ENCODE measurements at regions not wholly inside any gene's neighbourhood (a gene's known extent, or its start where the extent isn't known, plus 50 kb on each side); places are given as distances from the start of the nearest gene placed in this dataset.

DNA sequence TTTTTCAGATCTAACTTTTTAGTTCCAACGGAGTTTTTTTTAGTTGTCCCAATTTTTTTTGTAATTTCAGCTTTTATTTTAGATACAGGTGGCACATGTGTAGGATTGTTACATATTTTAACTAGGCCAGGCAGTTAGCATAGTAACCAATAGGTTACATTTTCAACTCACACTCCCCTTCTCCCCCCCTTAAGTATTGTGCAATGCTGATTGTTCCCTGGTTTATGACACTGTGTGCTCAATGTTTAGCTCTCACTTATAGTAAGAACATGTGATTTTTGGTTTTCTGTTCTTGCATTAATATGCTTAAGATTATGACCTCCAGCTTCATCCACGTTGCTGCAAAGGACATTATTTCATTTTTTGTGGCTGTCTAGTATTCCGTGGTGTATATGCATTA is 503.2 kb downstream of the CDH9 start:
- H2BK5ac ChIP-seq (ENCODE audit: low read depth, low read length, poor library complexity, severe bottlenecking): no peak overlapping the region
- dilution Hi-C loops (cut with HindIII; ENCODE audit: low sequenced_read_pairs, unreplicated experiment): no loop called here
- no peak overlapping the region for H3K9ac ChIP-seq (ENCODE audit: low read depth, low read length)
- no peak overlapping the region for H3K4ac ChIP-seq (ENCODE audit: low read depth, low read length)
- H3K23ac ChIP-seq (ENCODE audit: low read depth, low read length): no peak overlapping the region
- H2AK5ac ChIP-seq (ENCODE audit: low read depth, low read length): no peak overlapping the region
- no TSS peak for BruUV-seq (replicated peaks)
- intact Hi-C loops (cut with micrococcal nuclease): no loop called here
- H2BK15ac ChIP-seq (ENCODE audit: low read depth, low read length): no peak overlapping the region
- no peak overlapping the region for H2AFZ ChIP-seq (replicated peaks; ENCODE audit: low read length, poor library complexity)
- no CpG with 5 or more reads among the region's 3 CpGs for WGBS, 2 experiments (ENCODE audit: extremely low coverage in 2 of 2, insufficient read length in 1 of 2)
- H3K9me1 ChIP-seq (ENCODE audit: insufficient read depth, low read length): no peaks in the 10 kb centered on the region
- no peak overlapping the region for H2AK9ac ChIP-seq (replicated peaks; ENCODE audit: low read depth, low read length, poor library complexity)
- H4K8ac ChIP-seq (ENCODE audit: low read depth in 2 of 2, low read length in 2 of 2): no peak overlapping the region
- no peak overlapping the region for H3K27ac ChIP-seq (ENCODE audit: insufficient read depth, low read length)
- no peak overlapping the region for H4K5ac ChIP-seq (ENCODE audit: low read depth, low read length)
- no peak overlapping the region for H3K4me2 ChIP-seq (ENCODE audit: low read depth, low read length)
- no peak for DNase-seq
- no peak for TF ChIP-seq RAD21 (IDR thresholded peaks at IDR 0.05; ENCODE audit: low read length)
- TF ChIP-seq CEBPB (IDR thresholded peaks at IDR 0.05; ENCODE audit: low read depth, low read length): peak; percentile 67
- POLR2A ChIA-PET (ENCODE audit: unreplicated experiment): no interaction called here
- ATAC-seq (ENCODE audit: low read depth): no peak
- no peaks in the 10 kb centered on the region for H3K79me1 ChIP-seq (ENCODE audit: low read depth in 1 of 2, low read length in 2 of 2)
- H3K4me3 ChIP-seq (ENCODE audit: insufficient read depth, low read depth, low read length): no peak overlapping the region
- H3K4me1 ChIP-seq (ENCODE audit: control insufficient read depth, insufficient read depth, low read length): no peaks in the 10 kb centered on the region
- no peak overlapping the region for H3K18ac ChIP-seq (ENCODE audit: low read depth, low read length)
- H4K20me1 ChIP-seq (ENCODE audit: insufficient read depth, low read length): no peaks in the 10 kb centered on the region
- peaks cover 3% of the 10 kb centered on the region; the same call in 1 of the 2 replicates for H3K9me3 ChIP-seq (ENCODE audit: control insufficient read depth, insufficient read depth, low read length)
- no peak overlapping the region for H3K14ac ChIP-seq (replicated peaks; ENCODE audit: low read depth, low read length)
- no peak overlapping the region for H2BK20ac ChIP-seq (ENCODE audit: low read depth, low read length)
- no peak overlapping the region for H3K56ac ChIP-seq (ENCODE audit: extremely low read depth, insufficient read depth, low read length)
- H3K27me3 ChIP-seq (ENCODE audit: control insufficient read depth, insufficient read depth, low read length): no peaks in the 10 kb centered on the region
- CTCF ChIA-PET: no interaction called here
- in situ Hi-C loops (cut with MboI; ENCODE audit: low sequenced_read_pairs): no loop called here
- H2BK120ac ChIP-seq (ENCODE audit: low read depth, low read length): no peak overlapping the region
- H3K36me3 ChIP-seq (ENCODE audit: control insufficient read depth, insufficient read depth, low read length): no peaks in the 10 kb centered on the region
- H4K91ac ChIP-seq (ENCODE audit: insufficient read depth, low read depth, low read length): no peak overlapping the region

All from IMR-90 (cell line).